ENCODE measurements at regions not wholly inside any gene's neighbourhood (a gene's known extent, or its start where the extent isn't known, plus 50 kb on each side); places are given as distances from the start of the nearest gene placed in this dataset.
"Not testable (repeated sequence)": the region's sequence is repeated elsewhere in the genome, so short reads cannot be mapped to it uniquely, and the experiment has no call there.

DNA sequence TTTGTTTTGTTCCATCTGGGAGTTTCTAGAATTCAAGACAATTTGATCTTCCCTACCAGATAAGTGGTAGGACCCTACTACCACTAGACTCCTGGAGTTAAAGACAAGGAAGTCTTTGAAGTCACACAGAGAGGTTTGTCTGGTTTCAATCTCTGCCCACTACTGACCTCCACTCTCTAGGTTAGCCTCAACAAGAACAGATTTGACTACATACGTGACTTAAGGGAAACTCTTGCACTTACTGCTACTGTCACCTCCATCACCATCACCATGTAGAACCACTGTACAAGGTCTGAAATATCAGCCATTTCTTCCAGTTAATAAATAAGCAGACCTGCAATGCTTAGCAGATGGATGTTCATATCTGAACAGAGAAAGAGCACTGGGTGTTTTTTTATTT lies 148.3 kb upstream of the ARHGEF26 start:
- DNase-seq (no peak), ATAC-seq (no peak)
- ChIA-PET POLR2A (no interaction called here), CTCF (no interaction called here)
- no peak overlapping the region for H3K4me3 Mint-ChIP-seq
- H3K36me3 Mint-ChIP-seq (ENCODE audit: low read depth) = no peaks in the 10 kb centered on the region
- no peaks in the 10 kb centered on the region for H3K9me3 Mint-ChIP-seq (ENCODE audit: insufficient read depth)
- no peak overlapping the region for H3K27ac Mint-ChIP-seq
- no peaks in the 10 kb centered on the region for H3K4me1 Mint-ChIP-seq (ENCODE audit: low read depth)
- H3K27me3 Mint-ChIP-seq (ENCODE audit: low read depth) = peaks cover 8% of the 10 kb centered on the region

DNA sequence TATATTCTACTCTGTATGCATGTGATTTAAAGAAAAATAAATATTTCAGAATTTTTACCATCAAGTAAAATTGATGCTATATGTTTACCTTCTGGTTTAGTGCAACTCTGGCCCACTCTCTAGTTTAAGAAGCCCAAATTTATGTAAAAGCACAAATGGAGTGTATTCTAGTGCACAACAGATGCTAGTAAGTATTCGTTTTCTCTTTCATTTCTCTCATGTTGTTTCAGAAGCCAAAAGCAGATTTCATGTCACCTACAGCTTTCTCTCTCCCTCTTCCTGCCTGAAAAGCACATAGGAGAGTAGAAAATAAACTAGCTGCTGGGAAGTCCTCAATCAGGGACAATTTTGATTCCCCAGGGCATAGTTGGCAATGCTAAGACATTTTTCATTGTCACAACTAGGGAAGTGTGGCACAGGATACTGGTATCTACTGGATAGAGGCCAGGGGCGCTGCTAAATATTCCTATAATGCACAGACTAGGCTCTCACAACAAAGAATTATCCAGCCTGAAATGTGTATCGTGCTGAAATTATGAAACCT lies 147.4 kb upstream of the ARHGEF26 start:
- no peak overlapping the region for H3K27ac Mint-ChIP-seq
- H3K36me3 Mint-ChIP-seq (ENCODE audit: low read depth) = no peaks in the 10 kb centered on the region
- no peaks in the 10 kb centered on the region for H3K9me3 Mint-ChIP-seq (ENCODE audit: insufficient read depth)
- DNase-seq = no peak
- no peak overlapping the region for H3K4me3 Mint-ChIP-seq
- no peaks in the 10 kb centered on the region for H3K4me1 Mint-ChIP-seq (ENCODE audit: low read depth)
- no peak for ATAC-seq
- H3K27me3 Mint-ChIP-seq (ENCODE audit: low read depth) = peaks cover 5% of the 10 kb centered on the region
- POLR2A ChIA-PET = no interaction called here
- CTCF ChIA-PET = no interaction called here

DNA sequence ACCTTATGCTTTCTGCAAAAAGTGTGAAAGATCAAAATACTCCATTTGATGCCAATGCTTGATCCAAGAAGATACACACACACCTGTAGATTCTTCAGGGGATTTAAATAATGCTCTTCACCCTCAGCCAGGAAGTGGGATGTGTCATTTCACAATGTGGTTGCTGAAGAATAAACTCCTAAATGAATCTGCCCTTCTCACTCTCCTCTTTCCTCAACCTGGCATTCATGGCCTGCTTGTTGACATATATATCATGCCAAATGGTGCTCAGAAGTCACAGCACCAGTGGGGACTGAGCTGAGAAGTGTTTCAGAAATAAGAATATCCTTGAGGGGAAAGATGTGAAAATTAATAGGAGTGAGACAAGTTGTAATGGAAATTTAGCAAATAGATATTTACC lies 146.6 kb upstream of the ARHGEF26 start:
- Mint-ChIP-seq H3K36me3 (ENCODE audit: low read depth) (no peaks in the 10 kb centered on the region), H3K4me3 (no peak overlapping the region), H3K9me3 (ENCODE audit: insufficient read depth) (no peaks in the 10 kb centered on the region), H3K27ac (no peak overlapping the region), H3K4me1 (ENCODE audit: low read depth) (no peaks in the 10 kb centered on the region), H3K27me3 (ENCODE audit: low read depth) (peaks cover 5% of the 10 kb centered on the region)
- ChIA-PET POLR2A (no interaction called here), CTCF (no interaction called here)
- ATAC-seq = no peak
- no peak for DNase-seq

DNA sequence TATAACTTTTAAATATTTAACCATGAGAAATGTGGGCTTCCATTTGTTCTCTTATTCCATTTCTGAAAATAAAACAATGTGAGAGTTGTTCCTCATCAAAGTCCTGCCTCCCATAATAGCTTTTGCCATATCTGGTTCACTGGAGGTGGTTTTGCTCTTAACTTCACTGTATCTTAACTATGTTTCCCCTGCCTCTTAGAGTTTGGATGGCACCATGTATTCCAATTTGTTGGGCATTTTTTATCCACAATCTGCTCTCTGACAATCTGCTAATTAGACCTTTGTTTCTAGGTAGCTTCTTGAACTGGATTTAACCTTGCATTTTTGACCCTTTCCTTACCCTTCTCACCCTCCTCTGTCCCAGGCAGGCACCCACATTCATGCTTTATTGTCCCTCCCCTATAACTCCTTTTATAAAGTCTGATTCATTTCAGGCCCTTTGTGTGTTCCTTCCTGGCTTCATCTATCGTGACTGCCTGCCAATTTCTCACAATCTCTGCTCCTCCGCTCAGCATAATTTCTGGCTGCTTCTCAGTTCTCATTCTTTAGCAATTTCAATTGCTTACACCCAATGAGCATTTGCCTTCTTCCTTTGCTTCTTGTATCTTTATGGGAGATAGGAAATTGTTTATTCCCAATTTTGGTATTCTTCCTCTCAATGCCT lies 144.2 kb upstream of the ARHGEF26 start:
- DNase-seq = no peak
- ChIA-PET CTCF (no interaction called here), POLR2A (no interaction called here)
- Mint-ChIP-seq H3K9me3 (ENCODE audit: insufficient read depth) (no peaks in the 10 kb centered on the region), H3K4me3 (no peak overlapping the region), H3K27me3 (ENCODE audit: low read depth) (peaks cover 5% of the 10 kb centered on the region), H3K27ac (no peak overlapping the region), H3K4me1 (ENCODE audit: low read depth) (no peaks in the 10 kb centered on the region), H3K36me3 (ENCODE audit: low read depth) (no peaks in the 10 kb centered on the region)
- ATAC-seq = no peak

DNA sequence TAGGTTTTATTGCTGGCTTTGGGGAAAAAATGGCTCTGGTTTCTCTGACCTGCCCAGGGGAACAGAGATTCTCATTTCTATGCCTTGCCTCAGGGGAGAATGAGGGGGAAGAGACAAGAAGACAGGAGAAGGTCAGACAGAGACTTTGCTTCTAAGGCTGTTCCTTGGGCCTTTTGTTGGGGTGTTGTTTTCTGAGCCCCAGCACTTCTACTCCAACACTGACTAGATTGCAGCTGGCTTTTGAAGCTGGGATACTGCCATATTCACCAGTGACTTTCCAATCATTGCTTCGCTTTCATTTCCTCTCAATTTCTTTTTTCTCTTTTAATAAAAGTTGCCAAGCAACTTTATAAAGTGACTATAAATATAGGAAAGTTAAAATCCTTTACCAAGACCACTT lies 143.2 kb upstream of the ARHGEF26 start:
- H3K4me1 Mint-ChIP-seq (ENCODE audit: low read depth) = no peaks in the 10 kb centered on the region
- H3K9me3 Mint-ChIP-seq (ENCODE audit: insufficient read depth) = no peaks in the 10 kb centered on the region
- H3K27ac Mint-ChIP-seq = no peak overlapping the region
- CTCF ChIA-PET = no interaction called here
- ATAC-seq (no peak), DNase-seq (no peak)
- H3K36me3 Mint-ChIP-seq (ENCODE audit: low read depth) = no peaks in the 10 kb centered on the region
- H3K4me3 Mint-ChIP-seq = no peak overlapping the region
- peaks cover 5% of the 10 kb centered on the region for H3K27me3 Mint-ChIP-seq (ENCODE audit: low read depth)
- POLR2A ChIA-PET = no interaction called here

DNA sequence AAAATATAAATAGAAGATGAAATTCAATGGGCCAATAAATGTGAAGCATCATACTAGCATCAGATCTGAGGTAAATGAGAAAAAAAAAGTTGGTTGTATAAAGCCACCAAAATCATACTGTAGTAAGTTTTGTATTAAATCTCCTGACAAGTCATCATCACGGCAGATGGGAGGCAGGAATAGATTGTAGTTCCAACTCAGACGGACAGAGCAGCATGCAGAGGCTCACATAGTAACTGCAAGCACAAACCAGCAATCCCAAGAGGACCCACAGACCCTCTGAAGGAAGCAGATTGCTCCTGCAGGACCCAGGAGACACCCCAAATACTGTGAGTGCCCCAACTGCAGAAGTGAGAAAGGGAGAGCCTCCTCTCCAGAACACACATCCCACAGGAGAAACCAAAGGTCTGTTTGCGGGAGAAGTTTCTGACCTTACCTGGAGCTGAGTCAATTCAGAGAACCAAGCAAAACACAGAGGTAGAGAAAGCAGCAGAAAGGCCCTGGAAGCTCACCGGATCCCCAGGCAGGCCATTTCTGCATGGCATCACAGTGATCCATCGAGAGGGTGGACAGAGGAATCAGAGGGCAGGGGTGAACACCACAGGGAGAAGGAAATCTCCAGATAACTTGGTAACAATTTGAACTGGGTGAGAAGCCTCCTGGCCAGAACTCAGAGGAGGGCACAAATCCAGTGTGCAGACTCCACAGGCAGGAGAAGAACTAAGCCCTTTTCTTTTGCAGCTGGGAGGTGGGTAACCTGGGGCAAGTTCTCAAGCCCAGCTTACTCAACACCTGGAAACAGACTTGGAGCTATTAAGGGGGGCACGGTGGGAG lies 141.6 kb upstream of the ARHGEF26 start:
- H3K9me3 Mint-ChIP-seq (ENCODE audit: insufficient read depth) = no peaks in the 10 kb centered on the region
- no peak overlapping the region for H3K27ac Mint-ChIP-seq
- no peaks in the 10 kb centered on the region for H3K4me1 Mint-ChIP-seq (ENCODE audit: low read depth)
- DNase-seq = no peak
- no peak overlapping the region for H3K4me3 Mint-ChIP-seq
- no peaks in the 10 kb centered on the region for H3K36me3 Mint-ChIP-seq (ENCODE audit: low read depth)
- peaks cover 5% of the 10 kb centered on the region for H3K27me3 Mint-ChIP-seq (ENCODE audit: low read depth)
- ChIA-PET POLR2A (no interaction called here), CTCF (no interaction called here)
- ATAC-seq = no peak

DNA sequence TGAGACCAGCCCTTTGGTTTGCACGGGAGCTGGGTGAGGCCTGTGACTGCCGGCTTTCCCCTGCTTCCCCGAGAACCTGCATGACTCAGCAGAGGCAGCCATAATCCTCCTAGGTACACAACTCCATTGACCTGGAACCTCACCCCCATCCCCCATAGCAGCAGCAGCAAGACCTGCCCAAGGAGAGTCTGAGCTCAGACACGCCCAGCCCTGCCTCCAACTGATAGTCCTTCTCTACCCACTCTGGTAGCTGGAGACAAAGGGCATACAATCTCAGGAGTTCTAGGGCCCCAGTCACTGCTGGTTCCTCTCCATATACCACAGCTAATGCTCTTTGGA lies 141.0 kb upstream of the ARHGEF26 start:
- peaks cover 5% of the 10 kb centered on the region for H3K27me3 Mint-ChIP-seq (ENCODE audit: low read depth)
- H3K27ac Mint-ChIP-seq = no peak overlapping the region
- DNase-seq (no peak), ATAC-seq (no peak)
- no peaks in the 10 kb centered on the region for H3K4me1 Mint-ChIP-seq (ENCODE audit: low read depth)
- H3K4me3 Mint-ChIP-seq = no peak overlapping the region
- POLR2A ChIA-PET = no interaction called here
- H3K9me3 Mint-ChIP-seq (ENCODE audit: insufficient read depth) = no peaks in the 10 kb centered on the region
- H3K36me3 Mint-ChIP-seq (ENCODE audit: low read depth) = no peaks in the 10 kb centered on the region
- CTCF ChIA-PET = no interaction called here

DNA sequence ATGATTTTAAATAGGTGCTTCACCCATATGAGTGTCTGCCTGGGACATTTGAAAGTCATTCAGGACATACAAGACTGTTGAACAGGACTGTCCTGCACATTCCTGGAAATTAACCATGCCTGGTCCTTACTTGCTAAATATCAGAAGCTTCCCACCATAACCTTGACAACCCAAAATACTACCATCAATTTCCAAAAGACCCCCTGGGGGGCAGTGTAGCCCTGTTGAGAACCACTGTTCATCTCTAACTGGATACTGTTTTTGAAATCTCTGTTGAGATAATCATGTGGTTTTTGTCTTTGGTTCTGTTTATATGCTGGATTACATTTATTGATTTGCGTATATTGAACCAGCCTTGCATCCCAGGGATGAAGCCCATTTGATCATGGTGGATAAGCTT lies 123.8 kb upstream of the ARHGEF26 start:
- H3K36me3 Mint-ChIP-seq (ENCODE audit: low read depth); H3K4me3 Mint-ChIP-seq; H3K9me3 Mint-ChIP-seq (ENCODE audit: insufficient read depth); H3K27ac Mint-ChIP-seq; H3K4me1 Mint-ChIP-seq (ENCODE audit: low read depth); H3K27me3 Mint-ChIP-seq (ENCODE audit: low read depth); POLR2A ChIA-PET; CTCF ChIA-PET; ATAC-seq; DNase-seq: not testable (repeated sequence)

DNA sequence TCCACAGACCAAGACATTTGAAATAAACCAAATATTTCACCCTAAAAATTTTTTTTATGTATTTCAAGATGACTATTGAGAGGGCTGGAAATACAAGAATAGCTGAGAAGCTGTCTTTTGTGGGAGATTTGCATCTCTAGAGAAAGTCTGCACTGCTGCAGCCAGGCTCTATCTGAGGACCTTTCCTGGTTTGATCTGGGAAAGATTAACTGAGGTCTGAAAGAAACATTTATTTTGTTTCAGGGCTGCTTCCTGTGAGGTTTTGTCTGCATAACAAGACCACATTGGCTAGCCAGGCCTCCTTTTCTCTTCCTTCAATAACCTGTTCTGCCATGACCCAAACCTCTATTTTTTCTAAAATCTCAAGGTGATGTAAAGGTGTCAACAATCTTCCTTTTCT lies 117.5 kb upstream of the ARHGEF26 start:
- Mint-ChIP-seq H3K36me3 (ENCODE audit: low read depth) (no peaks in the 10 kb centered on the region), H3K9me3 (ENCODE audit: insufficient read depth) (no peaks in the 10 kb centered on the region), H3K27ac (no peak overlapping the region), H3K4me3 (no peak overlapping the region), H3K27me3 (ENCODE audit: low read depth) (peaks cover 4% of the 10 kb centered on the region), H3K4me1 (ENCODE audit: low read depth) (no peaks in the 10 kb centered on the region)
- DNase-seq (no peak), ATAC-seq (no peak)
- CTCF ChIA-PET = no interaction called here
- POLR2A ChIA-PET = no interaction called here

DNA sequence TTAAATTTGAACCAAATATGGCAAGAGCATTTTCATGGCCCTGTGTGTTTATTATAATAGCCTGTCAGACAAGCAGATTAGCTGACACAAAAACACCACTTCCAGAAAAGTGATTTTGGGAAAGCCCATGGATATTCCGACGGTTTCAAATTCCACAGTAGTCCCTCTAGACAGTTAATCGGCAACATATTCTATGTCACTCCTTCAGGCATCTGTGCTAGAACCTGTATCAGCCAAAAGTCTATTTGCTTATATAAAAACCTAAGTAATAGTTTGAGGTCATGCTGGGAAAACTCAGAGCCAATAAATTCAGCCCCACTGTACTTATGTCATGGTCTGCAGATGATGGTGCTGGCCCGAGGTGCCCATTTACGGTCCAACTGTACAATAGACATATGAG lies 110.2 kb upstream of the ARHGEF26 start:
- Mint-ChIP-seq H3K4me3 (no peak overlapping the region), H3K27ac (no peak overlapping the region), H3K4me1 (ENCODE audit: low read depth) (no peaks in the 10 kb centered on the region), H3K36me3 (ENCODE audit: low read depth) (no peaks in the 10 kb centered on the region), H3K27me3 (ENCODE audit: low read depth) (peaks cover 4% of the 10 kb centered on the region), H3K9me3 (ENCODE audit: insufficient read depth) (no peaks in the 10 kb centered on the region)
- CTCF ChIA-PET = no interaction called here
- no peak for ATAC-seq
- POLR2A ChIA-PET = no interaction called here
- DNase-seq = no peak

DNA sequence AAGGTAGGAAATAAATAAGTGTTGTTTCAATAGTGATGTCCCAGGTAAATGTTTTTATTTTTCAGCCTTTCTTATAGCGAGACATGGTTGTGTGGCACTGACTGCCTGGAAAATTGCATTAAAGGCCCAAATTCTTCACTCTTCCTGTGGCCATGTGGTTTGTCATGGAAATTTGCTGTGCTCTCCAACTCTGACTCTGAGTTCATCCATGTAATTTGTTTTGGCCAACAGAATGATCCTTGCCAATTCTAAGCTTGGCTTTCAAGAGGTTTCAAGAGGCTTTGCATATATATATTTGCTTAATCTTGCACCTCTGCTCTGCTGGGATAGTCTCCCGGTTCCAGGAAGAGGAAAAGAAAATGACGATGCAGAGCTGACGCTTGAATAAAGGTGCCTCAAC lies 107.5 kb upstream of the ARHGEF26 start:
- no peak overlapping the region for H3K4me3 Mint-ChIP-seq
- ChIA-PET POLR2A (no interaction called here), CTCF (no interaction called here)
- H3K4me1 Mint-ChIP-seq (ENCODE audit: low read depth) = no peaks in the 10 kb centered on the region
- H3K27me3 Mint-ChIP-seq (ENCODE audit: low read depth) = no peaks in the 10 kb centered on the region
- no peak overlapping the region for H3K27ac Mint-ChIP-seq
- DNase-seq (no peak), ATAC-seq (no peak)
- no peaks in the 10 kb centered on the region for H3K9me3 Mint-ChIP-seq (ENCODE audit: insufficient read depth)
- no peaks in the 10 kb centered on the region for H3K36me3 Mint-ChIP-seq (ENCODE audit: low read depth)

DNA sequence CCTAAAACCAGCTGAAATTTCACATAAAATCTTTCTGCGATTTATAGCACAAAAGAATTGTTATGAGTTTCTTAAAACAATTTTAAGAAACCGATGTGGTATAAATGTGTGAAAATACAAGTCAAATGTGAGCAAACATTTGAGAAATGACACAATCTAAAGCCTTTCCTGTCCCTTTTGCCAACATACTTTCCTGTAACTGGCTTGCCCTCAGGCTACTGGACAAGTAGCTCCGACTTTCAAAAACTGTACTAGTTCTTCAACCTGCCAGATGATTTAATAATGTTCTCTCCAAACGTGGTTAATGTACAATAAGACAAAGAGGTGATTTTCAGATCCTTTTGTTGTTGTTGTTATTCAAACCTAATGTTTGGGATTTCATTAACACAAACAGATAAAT lies 105.9 kb upstream of the ARHGEF26 start:
- H3K27me3 Mint-ChIP-seq (ENCODE audit: low read depth) = no peaks in the 10 kb centered on the region
- ATAC-seq (no peak), DNase-seq (no peak)
- H3K27ac Mint-ChIP-seq = no peak overlapping the region
- H3K9me3 Mint-ChIP-seq (ENCODE audit: insufficient read depth) = no peaks in the 10 kb centered on the region
- H3K4me3 Mint-ChIP-seq = no peak overlapping the region
- H3K36me3 Mint-ChIP-seq (ENCODE audit: low read depth) = no peaks in the 10 kb centered on the region
- ChIA-PET CTCF (no interaction called here), POLR2A (no interaction called here)
- no peaks in the 10 kb centered on the region for H3K4me1 Mint-ChIP-seq (ENCODE audit: low read depth)

Data from activated CD8-positive, alpha-beta T cell treated with anti-CD3 and anti-CD28 coated beads, Interleukin-2, amount 10 ng/mL, durations not matched to agents 7 days and 5 days (primary cell).